ENCODE measurements at regions not wholly inside any gene's neighbourhood (a gene's known extent, or its start where the extent isn't known, plus 50 kb on each side); places are given as distances from the start of the nearest gene placed in this dataset.

DNA sequence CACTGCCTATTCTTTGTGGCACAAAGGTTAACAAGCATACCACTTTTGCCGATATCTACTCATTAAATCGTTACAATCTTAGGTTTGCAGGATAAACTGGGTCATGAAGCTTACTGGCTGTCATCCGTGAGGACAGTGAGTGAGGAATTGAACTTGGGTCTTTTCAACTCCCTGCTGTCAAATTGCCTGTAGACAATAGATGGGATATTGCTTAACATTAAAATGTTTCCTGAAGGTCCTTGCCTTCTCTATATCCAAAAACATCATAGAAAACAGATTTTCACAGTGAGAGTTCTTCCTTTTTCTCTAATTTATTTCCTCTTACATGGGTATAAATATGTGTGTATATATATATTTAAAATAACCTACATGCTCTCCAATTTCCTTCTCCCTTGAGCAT is 257.8 kb downstream of the LMO4 start:
- H3K36me3 ChIP-seq (replicated peaks) = no peaks in the 10 kb centered on the region
- TF ChIP-seq, protein P1, sequence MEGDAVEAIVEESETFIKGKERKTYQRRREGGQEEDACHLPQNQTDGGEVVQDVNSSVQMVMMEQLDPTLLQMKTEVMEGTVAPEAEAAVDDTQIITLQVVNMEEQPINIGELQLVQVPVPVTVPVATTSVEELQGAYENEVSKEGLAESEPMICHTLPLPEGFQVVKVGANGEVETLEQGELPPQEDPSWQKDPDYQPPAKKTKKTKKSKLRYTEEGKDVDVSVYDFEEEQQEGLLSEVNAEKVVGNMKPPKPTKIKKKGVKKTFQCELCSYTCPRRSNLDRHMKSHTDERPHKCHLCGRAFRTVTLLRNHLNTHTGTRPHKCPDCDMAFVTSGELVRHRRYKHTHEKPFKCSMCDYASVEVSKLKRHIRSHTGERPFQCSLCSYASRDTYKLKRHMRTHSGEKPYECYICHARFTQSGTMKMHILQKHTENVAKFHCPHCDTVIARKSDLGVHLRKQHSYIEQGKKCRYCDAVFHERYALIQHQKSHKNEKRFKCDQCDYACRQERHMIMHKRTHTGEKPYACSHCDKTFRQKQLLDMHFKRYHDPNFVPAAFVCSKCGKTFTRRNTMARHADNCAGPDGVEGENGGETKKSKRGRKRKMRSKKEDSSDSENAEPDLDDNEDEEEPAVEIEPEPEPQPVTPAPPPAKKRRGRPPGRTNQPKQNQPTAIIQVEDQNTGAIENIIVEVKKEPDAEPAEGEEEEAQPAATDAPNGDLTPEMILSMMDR (IDR thresholded peaks at IDR 0.05; ENCODE audit: low read depth, low read length, missing control alignments) = no peak
- no peak overlapping the region for H3K27ac ChIP-seq
- no peak overlapping the region for H3K4me3 ChIP-seq (ENCODE audit: low read depth, low read length)
- H3K27me3 ChIP-seq (replicated peaks) = no peaks in the 10 kb centered on the region
- no peak for DNase-seq
- in situ Hi-C loops (cut with HindIII; ENCODE audit: low pct_ligation_motif_present, low sequenced_read_pairs) = no loop called here

DNA sequence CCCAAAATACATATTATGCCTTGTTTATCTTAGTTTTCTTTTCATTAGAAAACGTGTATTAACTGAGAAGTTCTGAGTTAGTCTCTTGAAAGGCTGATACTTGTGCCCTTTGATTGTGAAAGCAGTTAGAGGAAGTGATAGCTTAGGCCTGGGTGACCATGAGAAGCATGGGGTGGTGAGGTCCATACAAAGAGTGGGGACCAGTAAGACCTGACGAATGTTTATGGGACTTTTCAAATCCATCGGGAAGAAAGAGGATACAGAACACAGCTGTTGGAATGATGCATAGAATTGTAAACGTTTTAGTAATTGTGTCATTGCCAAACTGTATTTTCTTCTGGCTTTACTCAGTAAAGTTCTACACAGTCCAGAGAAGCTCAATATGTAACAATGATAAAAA is 259.8 kb downstream of the LMO4 start:
- DNase-seq = no peak
- Histone ChIP-seq H3K36me3 (replicated peaks) (no peaks in the 10 kb centered on the region), H3K27me3 (replicated peaks) (no peaks in the 10 kb centered on the region), H3K4me3 (ENCODE audit: low read depth, low read length) (no peak overlapping the region), H3K27ac (no peak overlapping the region)
- TF ChIP-seq, protein P1 (IDR thresholded peaks at IDR 0.05; ENCODE audit: low read depth, low read length, missing control alignments) = no peak
- in situ Hi-C loops (cut with HindIII; ENCODE audit: low pct_ligation_motif_present, low sequenced_read_pairs) = no loop called here

DNA sequence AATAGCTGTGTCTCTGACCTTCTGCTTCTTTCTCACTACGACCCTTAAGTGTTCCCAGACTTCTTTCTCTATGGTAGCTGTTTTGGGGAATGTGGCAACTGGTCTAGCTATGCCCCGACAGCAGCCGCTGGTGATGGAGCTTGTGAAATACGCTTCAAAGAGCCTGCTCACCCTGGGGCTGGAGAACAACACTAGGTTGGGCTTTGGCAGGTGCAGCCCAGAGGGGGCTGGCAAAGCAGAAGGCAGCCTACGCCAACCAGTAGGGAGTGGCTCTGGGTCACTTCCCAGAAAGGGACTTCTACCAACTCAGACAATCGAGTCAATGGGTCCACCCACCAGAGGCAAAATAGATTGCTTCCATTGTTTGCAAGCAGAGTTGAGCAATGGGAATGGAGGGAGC is 262.8 kb downstream of the LMO4 start:
- TF ChIP-seq, protein P1 (IDR thresholded peaks at IDR 0.05; ENCODE audit: low read depth, low read length, missing control alignments) = no peak
- H3K27me3 ChIP-seq (replicated peaks) = no peaks in the 10 kb centered on the region
- no peaks in the 10 kb centered on the region for H3K36me3 ChIP-seq (replicated peaks)
- no peak overlapping the region for H3K27ac ChIP-seq
- DNase-seq = no peak
- in situ Hi-C loops (cut with HindIII; ENCODE audit: low pct_ligation_motif_present, low sequenced_read_pairs) = no loop called here
- H3K4me3 ChIP-seq (ENCODE audit: low read depth, low read length) = no peak overlapping the region

DNA sequence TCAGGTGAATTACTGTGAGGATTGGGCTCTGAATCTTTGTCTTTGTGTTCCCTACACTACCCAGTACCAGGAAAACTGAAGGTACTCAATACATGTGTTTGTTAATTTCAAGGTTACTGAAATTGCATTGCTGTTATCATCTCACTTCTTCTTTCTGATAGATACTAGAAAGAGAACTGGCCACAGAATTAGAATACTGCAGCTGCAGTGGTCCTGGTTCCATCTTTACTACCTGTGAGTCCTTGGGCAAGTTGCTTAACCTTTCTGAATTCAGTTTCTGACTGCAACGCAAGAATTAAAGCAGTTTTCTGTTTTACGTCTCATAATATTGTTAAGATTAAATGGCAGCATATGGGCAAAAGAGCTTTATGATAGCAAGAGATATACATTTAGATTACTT is 263.5 kb downstream of the LMO4 start:
- in situ Hi-C loops (cut with HindIII; ENCODE audit: low pct_ligation_motif_present, low sequenced_read_pairs) = no loop called here
- DNase-seq = no peak
- TF ChIP-seq, protein P1 (IDR thresholded peaks at IDR 0.05; ENCODE audit: low read depth, low read length, missing control alignments) = no peak
- no peaks in the 10 kb centered on the region for H3K36me3 ChIP-seq (replicated peaks)
- H3K4me3 ChIP-seq (ENCODE audit: low read depth, low read length) = no peak overlapping the region
- no peaks in the 10 kb centered on the region for H3K27me3 ChIP-seq (replicated peaks)
- no peak overlapping the region for H3K27ac ChIP-seq

DNA sequence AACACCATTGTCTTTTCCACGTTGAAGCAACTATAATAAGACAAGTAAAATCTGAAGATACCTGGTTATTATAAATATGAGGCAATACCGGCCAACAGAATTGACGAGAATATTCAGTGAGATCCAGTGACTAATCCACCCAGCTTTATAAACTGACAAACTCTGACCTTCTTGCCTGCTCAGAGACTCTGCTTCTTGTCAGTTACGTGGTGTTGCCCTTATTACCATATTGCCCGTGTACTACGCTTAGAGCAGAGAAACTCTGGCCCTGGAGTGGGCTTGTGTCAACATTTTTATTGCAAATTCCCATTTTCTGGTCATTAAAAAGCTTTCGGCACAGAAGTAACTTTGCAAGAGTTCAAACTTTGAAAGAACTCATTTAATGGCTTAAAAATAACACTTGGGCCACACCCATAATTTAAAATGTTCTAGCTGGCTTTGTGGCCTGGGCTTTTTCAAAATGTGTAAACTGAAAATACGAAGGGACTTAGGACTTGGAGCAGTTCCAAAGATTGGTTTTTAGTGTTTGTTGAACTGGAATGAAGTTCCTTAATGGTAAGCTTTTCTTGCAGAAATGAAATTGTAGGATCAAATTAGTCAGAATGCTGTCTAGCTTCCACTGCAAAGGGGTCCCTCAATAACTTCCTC is 266.2 kb downstream of the LMO4 start:
- H3K27ac ChIP-seq = no peak overlapping the region
- H3K27me3 ChIP-seq (replicated peaks) = no peaks in the 10 kb centered on the region
- H3K4me3 ChIP-seq (ENCODE audit: low read depth, low read length) = no peak overlapping the region
- no peaks in the 10 kb centered on the region for H3K36me3 ChIP-seq (replicated peaks)
- no peak for DNase-seq
- TF ChIP-seq, protein P1 (IDR thresholded peaks at IDR 0.05; ENCODE audit: low read depth, low read length, missing control alignments) = no peak
- in situ Hi-C loops (cut with HindIII; ENCODE audit: low pct_ligation_motif_present, low sequenced_read_pairs) = no loop called here

DNA sequence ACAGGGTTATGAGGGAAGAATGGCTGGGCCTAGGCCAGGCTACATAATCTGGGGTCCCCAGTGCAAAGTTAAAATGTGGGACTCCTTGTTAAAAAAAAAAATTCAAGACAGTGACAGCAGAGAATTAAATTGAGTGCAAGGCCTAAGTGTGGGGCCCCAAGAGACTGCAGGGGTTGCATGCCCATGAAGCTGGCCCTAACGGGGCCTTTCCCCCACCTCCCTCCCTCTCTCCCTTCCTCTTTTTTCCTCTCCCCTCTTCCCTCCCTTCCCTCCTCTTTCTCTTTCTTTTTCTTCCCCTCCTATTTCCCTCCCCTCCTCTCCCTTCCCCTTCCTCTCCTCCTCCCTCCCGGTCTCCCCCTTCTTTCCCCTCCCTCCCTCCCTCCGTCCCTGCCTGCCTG is 266.7 kb downstream of the LMO4 start:
- in situ Hi-C loops (cut with HindIII; ENCODE audit: low pct_ligation_motif_present, low sequenced_read_pairs) = no loop called here
- no peak for DNase-seq
- no peak overlapping the region for H3K27ac ChIP-seq
- H3K27me3 ChIP-seq (replicated peaks) = no peaks in the 10 kb centered on the region
- no peak overlapping the region for H3K4me3 ChIP-seq (ENCODE audit: low read depth, low read length)
- TF ChIP-seq, protein P1 (IDR thresholded peaks at IDR 0.05; ENCODE audit: low read depth, low read length, missing control alignments) = no peak
- no peaks in the 10 kb centered on the region for H3K36me3 ChIP-seq (replicated peaks)

All from brain microvascular endothelial cell (primary cell).